ENCODE measurements at regions not wholly inside any gene's neighbourhood (a gene's known extent, or its start where the extent isn't known, plus 50 kb on each side); places are given as distances from the start of the nearest gene placed in this dataset.

GRCh38 chr1:239608469-239608868 lies 222.1 kb downstream of the CHRM3 start:
- H3K9me3 ChIP-seq (replicated peaks; ENCODE audit: insufficient read depth, low read length), result no peaks in the 10 kb centered on the region
- H3K9me2 ChIP-seq (replicated peaks; ENCODE audit: insufficient read depth, low read length), result no peaks in the 10 kb centered on the region
- H3K79me2 ChIP-seq (ENCODE audit: low read length), result no peaks in the 10 kb centered on the region
- no peak overlapping the region for H2AFZ ChIP-seq (ENCODE audit: low read length)
- no peaks in the 10 kb centered on the region for H3K36me3 ChIP-seq (replicated peaks; ENCODE audit: insufficient read depth, low read length)
- no peaks in the 10 kb centered on the region for H3K4me1 ChIP-seq (ENCODE audit: low read length)
- no peaks in the 10 kb centered on the region for H4K20me1 ChIP-seq (ENCODE audit: insufficient read depth, low read length)
- no peak for DNase-seq
- H3K4me2 ChIP-seq (ENCODE audit: low read depth, low read length), result no peak overlapping the region
- TF ChIP-seq CTCF (IDR thresholded peaks at IDR 0.05; ENCODE audit: low read length) (no peak), EZH2phosphoT487 (IDR thresholded peaks at IDR 0.05; ENCODE audit: low read length) (no peak), EZH2 (optimal IDR thresholded peaks at IDR 0.05; ENCODE audit: low read depth, low read length) (no peak)
- H3F3A ChIP-seq (ENCODE audit: insufficient read depth, low read length), result no peaks in the 10 kb centered on the region
- no peak overlapping the region for H3K4me3 ChIP-seq (ENCODE audit: low read length)
- no peaks in the 10 kb centered on the region for H3K27me3 ChIP-seq (replicated peaks; ENCODE audit: insufficient read depth, low read length)
- no peak overlapping the region for H3K27ac ChIP-seq (ENCODE audit: low read length)
- no peak overlapping the region for H3K9ac ChIP-seq (ENCODE audit: low read length)

GRCh38 chr1:239612379-239612778 lies 226.0 kb downstream of the CHRM3 start:
- no peaks in the 10 kb centered on the region for H4K20me1 ChIP-seq (ENCODE audit: insufficient read depth, low read length)
- no peak for TF ChIP-seq CTCF (IDR thresholded peaks at IDR 0.05; ENCODE audit: low read length)
- no peak for TF ChIP-seq EZH2phosphoT487 (IDR thresholded peaks at IDR 0.05; ENCODE audit: low read length)
- no peak for TF ChIP-seq EZH2 (optimal IDR thresholded peaks at IDR 0.05; ENCODE audit: low read depth, low read length)
- H3K9me2 ChIP-seq (replicated peaks; ENCODE audit: insufficient read depth, low read length), result no peaks in the 10 kb centered on the region
- no peaks in the 10 kb centered on the region for H3K36me3 ChIP-seq (replicated peaks; ENCODE audit: insufficient read depth, low read length)
- no peaks in the 10 kb centered on the region for H3K9me3 ChIP-seq (replicated peaks; ENCODE audit: insufficient read depth, low read length)
- H3K4me1 ChIP-seq (ENCODE audit: low read length), result no peaks in the 10 kb centered on the region
- no peaks in the 10 kb centered on the region for H3K27me3 ChIP-seq (replicated peaks; ENCODE audit: insufficient read depth, low read length)
- H2AFZ ChIP-seq (ENCODE audit: low read length), result no peak overlapping the region
- no peaks in the 10 kb centered on the region for H3F3A ChIP-seq (ENCODE audit: insufficient read depth, low read length)
- H3K9ac ChIP-seq (ENCODE audit: low read length), result no peak overlapping the region
- DNase-seq, result no peak
- no peak overlapping the region for H3K27ac ChIP-seq (ENCODE audit: low read length)
- H3K4me3 ChIP-seq (ENCODE audit: low read length), result no peak overlapping the region
- H3K4me2 ChIP-seq (ENCODE audit: low read depth, low read length), result no peak overlapping the region
- H3K79me2 ChIP-seq (ENCODE audit: low read length), result no peaks in the 10 kb centered on the region

- no peaks in the 10 kb centered on the region for H3K36me3 ChIP-seq (replicated peaks; ENCODE audit: insufficient read depth, low read length)
- H3K79me2 ChIP-seq (ENCODE audit: low read length), result no peaks in the 10 kb centered on the region
- no peak overlapping the region for H3K4me2 ChIP-seq (ENCODE audit: low read depth, low read length)
- no peaks in the 10 kb centered on the region for H3K9me3 ChIP-seq (replicated peaks; ENCODE audit: insufficient read depth, low read length)
- TF ChIP-seq CTCF (IDR thresholded peaks at IDR 0.05; ENCODE audit: low read length) (no peak), EZH2phosphoT487 (IDR thresholded peaks at IDR 0.05; ENCODE audit: low read length) (no peak), EZH2 (optimal IDR thresholded peaks at IDR 0.05; ENCODE audit: low read depth, low read length) (no peak)
- no peaks in the 10 kb centered on the region for H4K20me1 ChIP-seq (ENCODE audit: insufficient read depth, low read length)
- no peak overlapping the region for H2AFZ ChIP-seq (ENCODE audit: low read length)
- H3K4me1 ChIP-seq (ENCODE audit: low read length), result no peaks in the 10 kb centered on the region
- H3K9me2 ChIP-seq (replicated peaks; ENCODE audit: insufficient read depth, low read length), result no peaks in the 10 kb centered on the region
- no peak overlapping the region for H3K9ac ChIP-seq (ENCODE audit: low read length)
- no peak for DNase-seq
- H3F3A ChIP-seq (ENCODE audit: insufficient read depth, low read length), result no peaks in the 10 kb centered on the region
- no peaks in the 10 kb centered on the region for H3K27me3 ChIP-seq (replicated peaks; ENCODE audit: insufficient read depth, low read length)
- H3K27ac ChIP-seq (ENCODE audit: low read length), result no peak overlapping the region
- no peak overlapping the region for H3K4me3 ChIP-seq (ENCODE audit: low read length)
These were observed 230.3 kb downstream of the CHRM3 start for GRCh38 chr1:239616673-239617072.
